ENCODE measurements at regions not wholly inside any gene's neighbourhood (a gene's known extent, or its start where the extent isn't known, plus 50 kb on each side); places are given as distances from the start of the nearest gene placed in this dataset.

DNA sequence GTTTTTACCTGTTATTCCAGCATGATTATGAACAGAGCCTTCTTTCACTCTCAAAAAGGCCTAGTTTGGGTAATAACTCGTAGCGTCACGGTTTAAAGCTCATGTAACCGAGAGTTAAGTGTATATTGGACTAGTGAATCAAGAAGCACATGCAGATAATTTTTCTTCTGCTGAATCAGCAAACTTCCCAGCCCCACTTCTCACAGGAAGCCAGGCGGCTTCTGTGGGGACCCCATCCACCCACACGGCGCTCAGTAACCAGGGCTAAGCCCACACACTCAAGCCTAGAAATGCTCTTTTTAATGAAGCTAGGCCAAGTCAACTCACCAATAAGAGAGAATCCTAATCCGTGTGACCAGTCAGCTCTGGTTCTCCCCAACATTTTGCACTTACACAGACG, 191.2 kb upstream of the MGMT start:
- FAIRE-seq (no peak), DNase-seq (ENCODE audit: insufficient read length, low spot score) (no peak)
- TF ChIP-seq POLR2A (IDR thresholded peaks at IDR 0.05; ENCODE audit: low read depth, low read length) = no peak

DNA sequence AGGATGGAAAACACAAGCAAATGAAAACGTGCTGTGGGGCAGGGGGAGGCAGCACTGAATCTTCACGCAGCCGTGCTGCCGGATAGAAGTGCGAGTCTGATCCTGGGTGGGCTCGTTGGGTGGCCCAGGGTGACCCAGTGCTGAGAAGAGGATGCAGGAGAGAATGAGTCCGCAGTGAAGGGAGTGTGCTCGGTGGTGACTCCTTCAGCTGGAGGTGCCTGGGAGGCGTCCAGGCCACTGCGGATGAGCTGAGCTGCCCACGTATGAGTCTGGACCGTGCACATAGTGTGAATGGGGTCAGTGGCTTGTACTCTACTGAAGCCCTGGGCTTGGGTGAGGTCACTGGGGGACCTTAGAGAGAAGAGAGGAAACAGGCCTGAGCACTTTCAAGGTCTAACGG, 190.0 kb upstream of the MGMT start:
- FAIRE-seq = no peak
- no peak for DNase-seq (ENCODE audit: insufficient read length, low spot score)
- no peak for TF ChIP-seq POLR2A (IDR thresholded peaks at IDR 0.05; ENCODE audit: low read depth, low read length)

DNA sequence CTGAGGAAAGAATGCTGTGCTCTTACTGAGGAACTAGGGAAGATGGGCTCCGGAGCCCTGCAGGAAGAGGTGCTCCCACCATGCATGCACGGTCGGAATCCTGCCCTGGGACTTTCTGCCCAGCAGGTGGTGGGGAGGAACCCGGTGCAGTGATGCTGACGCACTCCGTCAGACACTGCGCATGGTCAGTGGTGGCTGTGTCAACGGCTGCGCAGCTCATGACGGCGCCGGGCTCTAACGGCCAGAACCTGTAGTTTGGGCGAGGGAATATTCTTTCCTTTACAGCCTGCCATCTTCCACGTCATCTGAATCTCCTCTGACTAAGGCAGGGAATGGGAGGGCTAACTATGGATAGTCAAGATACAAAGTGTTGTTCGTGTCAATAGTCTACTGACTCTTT, 189.2 kb upstream of the MGMT start:
- no peak for FAIRE-seq
- no peak for TF ChIP-seq POLR2A (IDR thresholded peaks at IDR 0.05; ENCODE audit: low read depth, low read length)

DNA sequence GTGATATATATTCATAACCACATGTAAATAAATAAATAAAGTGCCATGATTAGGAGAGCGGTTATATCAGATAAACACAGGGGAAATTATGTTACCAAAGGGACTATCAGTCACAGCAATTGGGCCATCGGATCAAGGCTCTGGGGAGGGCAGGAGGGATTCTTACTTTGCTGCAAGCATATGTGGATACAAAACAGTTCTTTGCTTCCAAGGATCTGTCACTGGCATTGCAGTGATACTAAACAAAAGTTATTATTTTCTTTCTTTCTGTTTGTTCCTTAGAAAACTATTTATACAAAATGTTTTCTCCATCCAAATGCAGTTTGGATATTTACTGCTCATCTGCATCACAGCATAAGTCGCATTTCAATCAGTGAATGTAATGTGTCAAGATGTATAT, 188.4 kb upstream of the MGMT start:
- no peak for FAIRE-seq

More for the DNA sequence above, 189.2 kb upstream of the MGMT start:
- DNase-seq (ENCODE audit: insufficient read length, low spot score) = no peak

DNA sequence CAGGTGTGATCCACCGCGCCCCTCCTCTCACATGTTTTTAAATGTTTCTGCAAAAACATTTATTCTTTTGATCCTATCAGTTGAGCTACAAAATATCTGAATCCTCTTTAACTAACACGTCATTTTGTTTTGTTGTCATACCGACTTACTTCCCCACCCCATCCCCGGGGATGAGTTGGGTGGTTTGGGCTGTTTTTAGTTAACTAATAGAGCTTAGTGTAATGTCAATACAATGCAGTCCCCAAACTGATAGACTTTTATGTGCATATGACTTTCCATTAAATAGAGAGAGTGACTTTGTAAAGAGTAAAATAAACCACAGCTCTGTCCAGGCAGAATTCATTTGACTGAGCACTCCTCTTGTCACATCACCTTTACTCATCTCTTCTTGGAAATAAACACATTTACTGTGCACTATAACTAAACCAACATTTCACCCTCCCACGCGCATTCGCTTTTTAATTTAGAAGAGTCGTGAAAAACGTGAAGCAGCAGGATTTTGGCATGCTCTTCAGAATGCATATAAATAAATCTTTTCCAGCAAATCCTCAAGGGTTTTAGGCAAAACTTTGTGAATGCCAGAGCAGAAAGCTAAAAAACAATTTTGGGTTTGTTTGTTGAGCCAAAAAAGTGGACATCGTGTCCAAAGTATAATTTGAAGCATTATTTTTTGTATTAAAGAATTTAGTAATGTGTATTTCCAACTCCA, 187.4 kb upstream of the MGMT start:
- no peak for DNase-seq (ENCODE audit: insufficient read length, low spot score)
- TF ChIP-seq POLR2A (IDR thresholded peaks at IDR 0.05; ENCODE audit: low read depth, low read length) = no peak
- FAIRE-seq = no peak

More for the DNA sequence above, 188.4 kb upstream of the MGMT start:
- no peak for DNase-seq (ENCODE audit: insufficient read length, low spot score)
- no peak for TF ChIP-seq POLR2A (IDR thresholded peaks at IDR 0.05; ENCODE audit: low read depth, low read length)

DNA sequence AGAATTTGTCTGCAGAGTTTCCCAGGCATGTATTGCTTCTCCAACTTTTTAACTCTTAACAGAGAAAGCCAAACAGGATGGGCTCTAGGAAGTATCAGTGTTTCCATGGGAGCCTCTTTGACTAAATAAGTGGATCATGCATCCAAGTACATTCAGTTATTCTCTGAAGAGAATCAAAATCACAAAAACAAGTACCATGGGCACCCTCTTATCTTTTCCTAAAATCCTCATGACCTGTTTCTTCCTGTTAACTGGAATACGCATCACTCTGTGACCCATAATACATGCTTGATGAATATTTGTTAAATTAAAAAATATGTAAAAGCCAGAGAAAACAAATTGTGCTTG, 186.9 kb upstream of the MGMT start:
- DNase-seq (ENCODE audit: insufficient read length, low spot score) (no peak), FAIRE-seq (no peak)
- TF ChIP-seq POLR2A (IDR thresholded peaks at IDR 0.05; ENCODE audit: low read depth, low read length) = no peak

DNA sequence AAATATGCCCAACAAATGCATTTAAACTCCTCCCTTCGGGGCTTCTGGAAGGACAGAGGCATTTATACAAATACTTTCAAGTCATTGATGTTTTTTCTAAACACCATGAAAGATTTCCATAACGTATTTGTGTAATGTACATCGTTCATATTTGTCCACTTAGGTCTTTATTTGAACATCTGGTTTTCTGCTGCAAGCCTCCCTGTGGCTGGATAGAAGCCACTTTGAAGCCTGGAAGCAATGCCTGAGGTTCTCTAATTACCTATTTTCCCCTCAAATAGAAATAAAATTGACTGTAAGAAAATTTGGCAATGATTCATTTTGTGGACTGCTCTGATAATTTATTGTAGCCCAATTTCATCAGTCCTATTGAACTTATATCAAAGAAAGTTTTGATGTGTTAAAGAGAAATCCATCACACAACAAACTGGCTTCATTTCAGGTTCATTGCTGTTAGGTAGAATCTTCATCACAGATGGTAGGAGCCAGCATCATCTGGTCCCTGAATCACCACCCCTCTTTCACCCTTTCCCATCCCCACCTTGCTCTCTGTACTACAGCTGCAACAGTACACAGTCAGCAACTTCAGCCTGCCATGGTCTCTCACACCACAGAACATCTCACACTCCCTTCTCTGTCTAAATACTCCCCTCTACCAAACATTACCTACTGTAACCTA, 186.0 kb upstream of the MGMT start:
- FAIRE-seq = no peak
- no peak for DNase-seq (ENCODE audit: insufficient read length, low spot score)
- TF ChIP-seq POLR2A (IDR thresholded peaks at IDR 0.05; ENCODE audit: low read depth, low read length) = no peak

DNA sequence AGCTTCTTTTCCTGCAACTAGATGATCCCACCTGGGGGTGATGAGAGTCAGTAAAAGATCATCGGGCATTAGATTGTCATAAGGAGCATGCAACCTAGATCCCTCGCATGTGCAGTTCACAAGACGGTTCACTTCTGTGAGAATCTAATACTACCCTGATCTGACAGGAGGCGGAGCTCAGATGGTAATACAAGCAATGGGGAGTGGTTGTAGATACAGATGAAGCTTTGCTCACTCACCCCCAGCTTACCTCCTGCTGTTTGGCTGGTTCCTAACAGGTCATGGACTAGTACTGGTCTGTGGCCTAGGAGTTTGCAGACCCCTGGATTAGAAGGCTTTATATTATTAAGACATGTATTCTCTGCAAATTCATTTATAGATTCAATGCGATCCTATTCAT, 181.6 kb upstream of the MGMT start:
- TF ChIP-seq POLR2A (IDR thresholded peaks at IDR 0.05; ENCODE audit: low read depth, low read length) = no peak
- FAIRE-seq = no peak

DNA sequence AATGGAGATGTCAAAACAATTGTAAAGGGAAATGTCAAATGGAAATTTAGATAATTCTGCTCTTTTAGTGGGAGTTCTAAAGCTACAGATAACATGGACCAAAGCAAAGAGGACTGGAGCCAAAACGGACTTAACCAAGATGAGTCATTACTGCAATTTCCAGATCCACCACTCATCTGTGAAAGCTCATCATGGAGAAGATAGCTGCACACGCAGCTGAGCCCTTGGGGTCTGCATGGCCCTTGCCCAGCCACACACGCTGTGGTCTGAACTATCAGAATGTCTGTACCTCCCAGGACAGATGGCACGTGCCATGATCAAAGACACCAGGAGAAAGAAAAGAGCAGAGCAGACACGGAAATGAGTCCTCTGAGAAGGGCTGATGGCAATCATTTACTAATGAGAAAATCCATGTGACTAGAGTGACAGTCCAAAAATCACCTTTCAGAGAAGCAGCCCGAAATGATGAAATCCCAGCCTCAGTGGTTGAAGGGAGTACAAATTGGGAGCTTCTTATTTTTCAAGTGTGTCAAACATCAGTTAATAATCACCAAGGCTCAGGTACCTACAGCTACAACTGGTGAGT, 177.9 kb upstream of the MGMT start:
- DNase-seq (ENCODE audit: insufficient read length, low spot score) (no peak), FAIRE-seq (no peak)
- no peak for TF ChIP-seq POLR2A (IDR thresholded peaks at IDR 0.05; ENCODE audit: low read depth, low read length)

More for the DNA sequence above, 181.6 kb upstream of the MGMT start:
- DNase-seq (ENCODE audit: insufficient read length, low spot score) = no peak

DNA sequence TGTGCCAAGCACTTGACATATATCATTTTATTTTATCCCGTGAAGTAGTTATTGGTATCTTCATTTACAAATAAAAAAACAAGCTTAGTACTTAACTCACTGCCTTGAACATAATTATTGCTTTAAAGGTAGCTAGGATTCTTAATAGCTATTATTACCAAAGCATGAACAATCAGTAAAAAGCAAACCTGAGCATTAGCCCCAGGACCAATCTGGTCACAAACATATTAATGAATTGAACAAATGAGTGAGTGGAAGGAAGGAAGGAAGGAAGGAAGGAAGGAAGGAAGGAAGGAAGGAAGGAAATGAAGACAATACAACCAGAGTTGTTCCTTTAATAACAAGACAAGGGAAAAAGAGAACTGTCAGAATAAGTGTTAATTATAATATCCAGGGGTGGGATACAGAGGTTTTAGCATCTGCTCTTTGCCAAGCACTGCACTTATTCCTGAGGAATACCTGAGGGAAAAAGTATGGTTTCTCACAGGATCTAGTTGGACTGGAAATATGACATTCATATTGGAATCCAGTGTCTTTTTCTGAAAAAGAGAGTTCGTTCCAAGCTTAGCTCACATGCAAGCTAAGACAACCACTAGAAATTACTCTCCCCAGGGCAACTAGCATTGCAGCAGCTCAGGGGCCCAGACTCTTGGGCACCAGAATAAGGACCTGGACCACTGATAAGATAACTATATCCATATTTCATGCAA, 172.9 kb upstream of the MGMT start:
- DNase-seq (ENCODE audit: insufficient read length, low spot score) = no peak
- TF ChIP-seq POLR2A (IDR thresholded peaks at IDR 0.05; ENCODE audit: low read depth, low read length) = no peak
- FAIRE-seq = no peak

DNA sequence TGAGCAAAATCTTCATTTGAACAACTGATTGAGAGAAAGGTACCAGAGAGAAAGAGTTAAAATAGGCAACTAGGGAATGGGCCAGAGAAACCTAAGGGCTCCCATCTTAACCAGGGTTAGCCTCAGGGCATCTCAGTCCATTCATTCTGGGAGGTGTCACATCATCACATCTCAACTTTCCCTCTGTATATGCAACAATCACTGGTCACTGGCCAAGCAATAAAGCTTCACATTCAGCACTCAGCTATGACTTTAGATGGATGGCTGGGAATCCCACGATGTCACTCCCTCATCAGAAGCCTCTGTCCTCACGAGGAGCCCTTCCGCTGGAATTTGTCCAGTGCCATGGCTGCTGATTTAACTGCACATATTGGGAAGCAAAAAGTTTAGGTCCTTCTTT, 172.1 kb upstream of the MGMT start:
- no peak for FAIRE-seq
- no peak for DNase-seq (ENCODE audit: insufficient read length, low spot score)
- TF ChIP-seq POLR2A (IDR thresholded peaks at IDR 0.05; ENCODE audit: low read depth, low read length) = no peak

DNA sequence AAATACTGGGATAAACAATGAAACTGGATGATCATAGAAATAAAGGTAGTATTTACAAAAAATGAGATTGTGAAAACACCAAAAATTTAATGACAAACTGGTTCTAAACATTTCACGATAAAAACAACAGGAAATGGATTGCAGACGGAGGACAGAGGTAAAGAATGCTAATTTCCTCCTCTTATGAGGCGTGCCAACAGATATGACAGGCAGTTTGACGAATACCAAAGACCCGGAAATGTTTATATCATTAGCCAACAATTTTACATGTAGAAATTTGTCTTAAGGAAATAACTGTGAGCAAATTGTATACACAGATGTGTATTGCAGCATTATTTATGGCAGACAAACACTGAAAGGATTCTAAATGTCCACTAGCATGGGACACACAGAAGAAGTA, 162.0 kb upstream of the MGMT start:
- no peak for TF ChIP-seq POLR2A (IDR thresholded peaks at IDR 0.05; ENCODE audit: low read depth, low read length)
- no peak for FAIRE-seq

DNA sequence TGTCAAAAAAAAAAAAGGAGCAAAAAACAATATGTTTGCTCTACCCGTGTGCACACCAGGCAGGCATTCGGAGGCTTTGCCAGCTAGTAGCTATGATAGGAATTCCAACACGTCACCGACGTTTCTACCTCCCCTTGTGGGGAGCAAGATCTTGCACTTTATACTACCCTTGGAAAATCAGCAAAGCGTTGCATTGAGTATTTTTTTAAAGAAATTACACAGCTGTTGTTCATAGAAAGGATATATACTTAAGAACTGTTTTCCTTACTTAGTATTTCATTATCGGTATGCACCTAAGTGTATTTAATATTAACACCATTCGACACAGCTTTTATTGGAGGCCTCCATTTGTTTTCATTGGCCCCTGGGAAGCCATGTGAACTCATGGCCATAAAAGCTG, 159.9 kb upstream of the MGMT start:
- FAIRE-seq (no peak), DNase-seq (ENCODE audit: insufficient read length, low spot score) (no peak)
- TF ChIP-seq POLR2A (IDR thresholded peaks at IDR 0.05; ENCODE audit: low read depth, low read length) = no peak

More for the DNA sequence above, 162.0 kb upstream of the MGMT start:
- DNase-seq (ENCODE audit: insufficient read length, low spot score) = no peak

DNA sequence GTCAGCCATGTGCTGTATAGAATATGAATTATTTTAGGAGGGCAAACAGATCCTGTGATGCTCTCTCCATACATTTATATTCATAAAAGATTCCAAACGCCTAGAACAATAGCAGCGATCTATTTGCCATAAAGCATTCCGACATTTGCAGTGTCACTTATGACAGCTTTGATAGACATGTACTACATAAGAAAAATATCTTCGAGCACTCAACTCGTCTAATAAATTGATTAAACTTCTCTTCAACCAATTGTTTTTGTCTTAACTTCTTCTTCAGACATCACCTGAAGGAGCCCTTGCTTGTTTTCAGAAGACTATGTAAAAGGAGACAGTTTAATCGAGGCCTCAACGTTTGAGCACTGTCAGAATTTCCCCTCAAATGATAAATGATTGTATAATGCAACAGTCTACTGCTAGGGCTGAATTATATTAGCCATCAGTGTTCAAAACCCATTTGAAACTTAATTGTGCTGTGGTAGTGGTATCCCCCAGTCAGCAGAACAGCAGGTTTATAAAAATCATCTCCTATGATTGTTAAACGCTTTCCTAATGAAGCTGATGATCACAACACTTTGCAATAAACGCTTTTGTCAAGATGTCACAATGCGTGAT, 158.0 kb upstream of the MGMT start:
- DNase-seq (ENCODE audit: insufficient read length, low spot score) (no peak), FAIRE-seq (no peak)
- TF ChIP-seq POLR2A (IDR thresholded peaks at IDR 0.05; ENCODE audit: low read depth, low read length) = no peak

Data from H54 (cell line).